Upper lobe of left lung (tissue), 4 donors: ENCODE measurements at regions not wholly inside any gene's neighbourhood (a gene's known extent, or its start where the extent isn't known, plus 50 kb on each side); places are given as distances from the start of the nearest gene placed in this dataset.
"Not testable (repeated sequence)": the region's sequence is repeated elsewhere in the genome, so short reads cannot be mapped to it uniquely, and the experiment has no call there.

Source experiments
- POLR2A ChIP-seq, 4 donors: fragments of 450-650 bp; IDR thresholded peaks; one replicate each; pipeline ENCODE4 v1.5.1; 2016 to 2017; ENCODE audit warnings: antibody characterized with exemption in 4 of 4, mild to moderate bottlenecking in 2 of 4
- TF ChIP-seq, protein P1 (sequence below), 6 experiments: fragments of 450-650 bp in 4 of 6; fragments of 200-600 bp in 2 of 6; sonication (generic) in 2 of 6; IDR thresholded peaks; one replicate each; pipeline ENCODE4 v1.5.1; 2016 to 2019; ENCODE audit warnings: antibody characterized with exemption in 6 of 6

GRCh38 chr2:89224803-89225202 lies 533.3 kb downstream of the RPIA start:
- TF ChIP-seq, protein P1, sequence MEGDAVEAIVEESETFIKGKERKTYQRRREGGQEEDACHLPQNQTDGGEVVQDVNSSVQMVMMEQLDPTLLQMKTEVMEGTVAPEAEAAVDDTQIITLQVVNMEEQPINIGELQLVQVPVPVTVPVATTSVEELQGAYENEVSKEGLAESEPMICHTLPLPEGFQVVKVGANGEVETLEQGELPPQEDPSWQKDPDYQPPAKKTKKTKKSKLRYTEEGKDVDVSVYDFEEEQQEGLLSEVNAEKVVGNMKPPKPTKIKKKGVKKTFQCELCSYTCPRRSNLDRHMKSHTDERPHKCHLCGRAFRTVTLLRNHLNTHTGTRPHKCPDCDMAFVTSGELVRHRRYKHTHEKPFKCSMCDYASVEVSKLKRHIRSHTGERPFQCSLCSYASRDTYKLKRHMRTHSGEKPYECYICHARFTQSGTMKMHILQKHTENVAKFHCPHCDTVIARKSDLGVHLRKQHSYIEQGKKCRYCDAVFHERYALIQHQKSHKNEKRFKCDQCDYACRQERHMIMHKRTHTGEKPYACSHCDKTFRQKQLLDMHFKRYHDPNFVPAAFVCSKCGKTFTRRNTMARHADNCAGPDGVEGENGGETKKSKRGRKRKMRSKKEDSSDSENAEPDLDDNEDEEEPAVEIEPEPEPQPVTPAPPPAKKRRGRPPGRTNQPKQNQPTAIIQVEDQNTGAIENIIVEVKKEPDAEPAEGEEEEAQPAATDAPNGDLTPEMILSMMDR (IDR thresholded peaks at IDR 0.05): not testable (repeated sequence)
- TF ChIP-seq POLR2A (IDR thresholded peaks at IDR 0.05): not testable (repeated sequence)
